Cardiac muscle cell (in vitro differentiated cells and primary cell): ENCODE measurements at regions not wholly inside any gene's neighbourhood (a gene's known extent, or its start where the extent isn't known, plus 50 kb on each side); places are given as distances from the start of the nearest gene placed in this dataset.

ENCODE experiments used
- DNase-seq, 2 donors: peaks; one replicate each; pipeline versions ENCODE4 v3.0.0 to v3.0.0-alpha.2; 2010 to 2017; ENCODE audit warnings: low read depth in 1 of 2, low spot score in 1 of 2
- H3K27ac ChIP-seq: fragments of 200-600 bp; sonication (generic); 2 replicates; pipeline ENCODE4 v1.5.1; 2016
- H3K27me3 ChIP-seq: fragments of 200-600 bp; sonication (generic); 2 replicates; pipeline ENCODE4 v1.6.0; 2016; ENCODE audit warnings: control low read depth
- H3K36me3 ChIP-seq: fragments of 200-600 bp; sonication (generic); 2 replicates; pipeline ENCODE4 v1.5.1; 2016; ENCODE audit warnings: control low read depth
- H3K4me1 ChIP-seq: fragments of 200-600 bp; sonication (generic); 2 replicates; pipeline ENCODE4 v1.8.1; 2017; ENCODE audit warnings: low read depth, mild to moderate bottlenecking, mixed run types
- H3K4me3 ChIP-seq: fragments of 200-600 bp; sonication (generic); 2 replicates; pipeline ENCODE4 v1.5.1; 2016; ENCODE audit warnings: mild to moderate bottlenecking
- H3K9me3 ChIP-seq: fragments of 200-600 bp; sonication (generic); 2 replicates; pipeline ENCODE4 v1.5.1; 2017; ENCODE audit warnings: low read depth, mild to moderate bottlenecking, control low read depth
- CTCF ChIP-seq: IDR thresholded peaks from 2 replicates; pipeline ENCODE4 v1.5.1; 2012; ENCODE audit warnings: low read depth, mild to moderate bottlenecking, low read length

GRCh38 chr10:89894051-89894450 lies 192.7 kb downstream of the KIF20B start:
- Histone ChIP-seq H3K36me3 (no peaks in the 10 kb centered on the region), H3K9me3 (no peaks in the 10 kb centered on the region), H3K4me1 (no peaks in the 10 kb centered on the region), H3K27me3 (no peaks in the 10 kb centered on the region), H3K4me3 (no peak overlapping the region), H3K27ac (no peak overlapping the region)
- TF ChIP-seq CTCF = no peak
- DNase-seq = peak in 1 of 2 donors; percentile 35

GRCh38 chr10:89900554-89900953 lies 199.2 kb downstream of the KIF20B start:
- Histone ChIP-seq H3K36me3 (no peaks in the 10 kb centered on the region), H3K4me3 (no peak overlapping the region), H3K27me3 (no peaks in the 10 kb centered on the region), H3K9me3 (no peaks in the 10 kb centered on the region), H3K27ac (no peak overlapping the region), H3K4me1 (no peaks in the 10 kb centered on the region)
- no peak for TF ChIP-seq CTCF
- DNase-seq = no peak

GRCh38 chr10:89901895-89902294 lies 200.5 kb downstream of the KIF20B start:
- no peak for DNase-seq
- no peaks in the 10 kb centered on the region for H3K27me3 ChIP-seq
- no peak overlapping the region for H3K27ac ChIP-seq
- no peak overlapping the region for H3K4me3 ChIP-seq
- H3K36me3 ChIP-seq = no peaks in the 10 kb centered on the region
- TF ChIP-seq CTCF = no peak
- no peaks in the 10 kb centered on the region for H3K9me3 ChIP-seq
- no peaks in the 10 kb centered on the region for H3K4me1 ChIP-seq

- H3K27ac ChIP-seq = no peak overlapping the region
- TF ChIP-seq CTCF = no peak
- H3K9me3 ChIP-seq = no peaks in the 10 kb centered on the region
- no peaks in the 10 kb centered on the region for H3K36me3 ChIP-seq
- no peaks in the 10 kb centered on the region for H3K27me3 ChIP-seq
- no peak overlapping the region for H3K4me3 ChIP-seq
- no peaks in the 10 kb centered on the region for H3K4me1 ChIP-seq
- peak in 1 of 2 donors; percentile 60 for DNase-seq
Measured at GRCh38 chr10:89904755-89905154, 203.4 kb downstream of the KIF20B start.

- TF ChIP-seq CTCF = no peak
- Histone ChIP-seq H3K4me1 (no peaks in the 10 kb centered on the region), H3K4me3 (no peak overlapping the region), H3K27ac (no peak overlapping the region), H3K36me3 (no peaks in the 10 kb centered on the region), H3K27me3 (no peaks in the 10 kb centered on the region), H3K9me3 (no peaks in the 10 kb centered on the region)
- no peak for DNase-seq
Measured at GRCh38 chr10:89909752-89910151, 208.4 kb downstream of the KIF20B start.

- Histone ChIP-seq H3K4me3 (no peak overlapping the region), H3K4me1 (no peaks in the 10 kb centered on the region), H3K36me3 (no peaks in the 10 kb centered on the region), H3K9me3 (no peaks in the 10 kb centered on the region), H3K27ac (no peak overlapping the region), H3K27me3 (no peaks in the 10 kb centered on the region)
- DNase-seq = no peak
- no peak for TF ChIP-seq CTCF
Measured at GRCh38 chr10:89915021-89915420, 213.6 kb downstream of the KIF20B start.
